Astrocyte of the cerebellum (primary cell): ENCODE measurements at regions not wholly inside any gene's neighbourhood (a gene's known extent, or its start where the extent isn't known, plus 50 kb on each side); places are given as distances from the start of the nearest gene placed in this dataset.

Experiments used
- DNase-seq: peaks from one replicate; pipeline ENCODE4 v3.0.0-alpha.2; 2011; ENCODE audit warnings: low read depth
- H3K4me3 ChIP-seq: 2 replicates; pipeline ENCODE4 v1.5.1; 2011; ENCODE audit warnings: mild to moderate bottlenecking, low read depth, low read length, moderate library complexity
- CTCF ChIP-seq: IDR thresholded peaks from 2 replicates; pipeline ENCODE4 v1.5.1; 2012; ENCODE audit warnings: low read length, low read depth, moderate library complexity, mild to moderate bottlenecking; ENCODE audit errors: missing control alignments
- in situ Hi-C: cut with HindIII; loops from 2 replicates; pipeline ENCODE4 v1.10.0; 2017; ENCODE audit warnings: low sequenced_read_pairs

- no peak overlapping the region for H3K4me3 ChIP-seq
- TF ChIP-seq CTCF = no peak
- in situ Hi-C loops = no loop called here
- no peak for DNase-seq
These were observed 60.5 kb upstream of the ULK4 start for GRCh38 chr3:42022355-42022754.

GRCh38 chr3:42020684-42021307 lies 58.9 kb upstream of the ULK4 start:
- in situ Hi-C loops = no loop called here
- no peak overlapping the region for H3K4me3 ChIP-seq
- no peak for TF ChIP-seq CTCF
- peak; percentile 60 for DNase-seq

GRCh38 chr3:42019953-42020260 lies 58.0 kb upstream of the ULK4 start:
- no peak for TF ChIP-seq CTCF
- H3K4me3 ChIP-seq = no peak overlapping the region
- in situ Hi-C loops = no loop called here
- DNase-seq = no peak

GRCh38 chr3:42019144-42019952 lies 57.4 kb upstream of the ULK4 start:
- H3K4me3 ChIP-seq = no peak overlapping the region
- no peak for TF ChIP-seq CTCF
- in situ Hi-C loops = no loop called here
- no peak for DNase-seq

- DNase-seq = no peak
These were observed 53.1 kb upstream of the ULK4 start for GRCh38 chr3:42014921-42015533.

More at GRCh38 chr3:42014921-42015533, 53.1 kb upstream of the ULK4 start:
- peak overlapping the region; percentile 85 for H3K4me3 ChIP-seq
- TF ChIP-seq CTCF = no peak
- in situ Hi-C loops = loop anchor here (5.0 kb wide), 1 partner anchor 87 kb away; no protein-coding TSS in a partner anchor
